Activated CD8-positive, alpha-beta memory T cell treated with anti-CD3 and anti-CD28 coated beads, Interleukin-2, amount 50 U/mL, for 4 hours (primary cell): ENCODE measurements at regions not wholly inside any gene's neighbourhood (a gene's known extent, or its start where the extent isn't known, plus 50 kb on each side); places are given as distances from the start of the nearest gene placed in this dataset.

Experiments used
- DNase-seq: peaks from one replicate; pipeline ENCODE4 v3.0.0-alpha.2; 2020

DNA sequence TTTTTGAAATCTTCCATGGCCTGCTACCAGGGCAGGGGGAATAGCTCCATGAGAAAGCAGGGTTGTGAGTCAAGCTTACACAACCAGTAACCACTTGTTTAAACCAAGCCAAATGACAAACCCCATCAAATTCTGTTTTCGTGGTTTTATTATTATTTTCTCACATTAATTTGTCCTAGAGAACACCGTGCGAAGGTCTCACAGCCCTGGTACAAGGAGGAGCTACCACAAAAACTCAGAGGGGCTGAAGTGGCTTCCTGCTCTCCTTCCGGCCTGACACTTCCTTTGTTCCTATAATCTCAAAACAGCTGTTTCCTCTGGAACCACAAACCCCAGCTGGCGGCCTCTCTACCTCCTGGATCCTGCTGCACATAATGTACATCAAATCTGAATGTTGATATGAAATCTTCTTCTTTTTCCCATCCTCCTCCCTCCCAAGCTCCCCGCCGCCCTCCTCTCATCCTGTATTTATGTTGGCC is 375.9 kb downstream of the MCTP2 start:
- DNase-seq = no peak

DNA sequence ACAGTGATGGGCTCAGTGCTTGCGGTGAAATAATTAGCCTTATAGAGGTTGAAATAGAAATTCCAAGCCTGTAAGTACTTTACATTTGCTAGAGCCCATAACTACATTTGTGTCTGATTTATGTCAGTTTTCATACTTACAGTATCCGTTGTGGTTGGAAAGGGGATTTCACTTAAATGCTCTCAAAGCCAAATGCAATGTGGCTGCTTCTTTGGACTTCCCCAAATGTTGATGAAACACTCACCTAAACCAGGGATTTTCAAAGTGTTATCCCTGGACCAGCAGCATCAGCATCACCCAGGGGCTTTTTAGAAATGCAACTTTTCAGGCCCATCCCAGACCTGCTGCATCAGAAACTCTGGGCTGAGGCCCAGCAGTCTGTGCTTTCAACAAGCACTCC is 378.7 kb downstream of the MCTP2 start:
- no peak for DNase-seq

DNA sequence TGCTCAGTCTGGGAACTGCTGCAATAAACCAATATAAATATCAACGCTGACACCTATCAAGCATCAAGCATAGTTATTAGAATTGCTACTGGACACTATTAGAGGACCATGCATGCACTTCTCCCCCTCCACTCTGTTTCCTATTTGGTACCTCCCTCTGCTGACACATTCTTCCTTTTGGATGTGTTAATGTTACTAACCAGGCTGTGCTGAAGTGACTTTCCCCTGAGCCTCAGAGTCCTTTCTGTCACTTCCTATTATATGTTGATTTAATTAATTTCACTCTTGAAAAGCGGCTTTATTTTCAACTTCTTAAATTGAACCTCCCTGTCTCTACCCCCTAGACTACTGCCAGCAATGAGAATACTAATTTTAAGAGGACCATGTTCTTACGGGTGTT is 379.1 kb downstream of the MCTP2 start:
- no peak for DNase-seq

DNA sequence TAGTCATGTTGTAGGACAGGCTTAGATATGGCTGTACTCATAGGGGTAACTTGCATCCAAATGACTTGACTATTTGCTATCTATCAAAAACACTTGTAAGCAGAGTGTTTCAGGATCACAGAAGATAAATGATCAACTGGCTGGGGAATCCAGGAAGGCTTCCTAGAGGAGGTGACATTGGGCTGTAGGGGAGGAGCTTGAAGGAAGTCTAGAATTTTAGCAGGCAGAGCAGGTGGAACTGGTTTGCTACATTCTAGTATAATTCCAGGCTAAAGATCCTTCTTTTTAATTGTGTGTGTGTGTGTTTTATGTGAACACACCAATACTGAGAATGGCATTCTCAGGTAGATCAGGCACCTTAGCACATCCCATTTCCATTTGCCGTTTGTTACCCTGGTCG is 380.3 kb downstream of the MCTP2 start:
- no peak for DNase-seq

DNA sequence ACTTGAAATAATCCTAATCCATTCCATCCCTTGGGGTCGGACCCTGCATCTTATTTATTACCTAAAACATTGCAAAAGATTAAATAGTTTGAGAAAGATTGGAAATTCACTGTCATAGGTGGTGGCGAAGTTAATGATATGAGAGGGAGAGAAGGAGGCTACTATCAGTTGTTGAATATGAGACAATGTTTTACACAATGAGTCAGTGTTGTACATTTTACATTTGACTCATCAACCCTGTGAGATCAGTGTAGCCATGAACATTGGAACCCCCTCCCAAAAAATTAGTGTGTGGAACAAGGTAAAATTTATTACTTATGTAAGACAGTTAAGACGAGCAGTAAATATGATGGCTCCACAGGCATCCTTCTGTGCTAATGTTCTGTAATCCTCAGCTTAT is 384.3 kb downstream of the MCTP2 start:
- DNase-seq = no peak

DNA sequence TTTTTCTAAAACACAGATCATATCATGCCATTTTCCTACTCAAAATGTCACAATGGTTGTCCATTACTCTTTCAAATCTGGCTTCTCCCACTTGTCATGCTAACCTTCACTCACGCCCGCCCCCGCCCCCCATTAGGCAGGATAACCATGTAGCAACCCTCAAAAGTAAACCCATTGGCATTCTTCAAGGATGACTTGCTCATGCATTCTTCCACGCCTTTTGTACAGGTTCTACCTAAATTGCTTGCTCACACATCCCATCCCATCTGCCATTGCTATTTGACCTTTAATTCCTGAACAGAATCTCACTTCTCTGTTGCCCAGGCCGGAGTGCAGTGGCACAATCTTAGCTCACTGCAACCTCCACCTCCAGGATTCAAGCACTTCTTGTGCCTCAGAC is 389.3 kb downstream of the MCTP2 start:
- no peak for DNase-seq

DNA sequence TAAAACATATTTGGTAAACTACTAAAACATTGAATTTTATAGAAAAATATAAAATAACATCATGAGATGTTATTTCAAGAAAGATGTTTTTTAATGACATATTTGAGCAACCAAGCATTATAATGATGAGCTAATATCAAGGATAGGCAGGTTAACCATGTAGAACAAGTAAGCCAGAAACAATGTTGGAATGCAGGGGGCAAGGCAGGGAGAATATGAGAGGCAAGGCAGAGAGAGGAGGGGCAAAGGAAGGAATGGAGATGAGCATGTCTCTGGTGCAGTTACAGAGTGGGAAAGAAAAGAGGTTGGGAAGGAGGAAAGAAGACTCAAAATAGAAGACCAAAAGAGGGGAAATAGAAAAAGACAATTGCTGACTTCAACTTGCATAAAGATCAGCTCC is 390.4 kb downstream of the MCTP2 start:
- DNase-seq = no peak

DNA sequence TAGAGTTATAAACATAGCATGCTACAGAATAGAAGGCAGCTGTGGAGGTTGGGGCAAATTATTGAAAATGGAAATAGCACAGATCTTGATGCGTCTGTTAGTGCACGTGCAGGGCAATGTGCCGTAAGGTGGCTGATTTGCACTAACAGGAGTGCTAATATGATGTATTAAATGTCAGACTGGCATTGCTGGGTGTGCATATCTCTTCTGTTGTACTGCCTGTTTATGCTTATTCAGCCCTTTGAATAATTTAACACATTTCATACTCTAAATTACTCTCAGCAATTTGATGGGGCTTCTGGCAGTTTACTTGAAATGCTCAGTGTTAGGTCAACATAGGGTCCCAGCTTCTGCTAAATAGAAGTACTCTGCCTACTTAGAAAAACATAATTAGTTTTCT is 395.6 kb downstream of the MCTP2 start:
- no peak for DNase-seq

DNA sequence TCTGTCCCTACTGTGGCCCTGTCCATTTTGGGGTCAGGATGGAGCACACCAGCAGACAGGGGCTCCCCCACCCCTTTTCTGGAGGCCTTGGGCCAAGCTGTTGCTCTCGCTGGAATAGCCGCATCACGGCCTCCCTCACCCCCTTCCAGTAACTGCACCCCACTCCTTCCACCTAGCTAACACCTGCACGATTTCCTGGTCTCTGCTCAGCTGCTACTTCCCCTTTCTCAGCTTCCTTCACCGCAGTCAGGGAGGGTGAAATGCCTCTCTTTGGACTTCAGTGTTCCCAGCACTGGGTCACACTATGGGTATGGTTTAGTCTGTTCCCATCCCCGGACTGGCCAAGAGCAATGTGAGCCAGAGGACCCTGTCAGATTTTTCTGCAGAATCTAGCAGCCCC is 400.2 kb downstream of the MCTP2 start:
- no peak for DNase-seq

DNA sequence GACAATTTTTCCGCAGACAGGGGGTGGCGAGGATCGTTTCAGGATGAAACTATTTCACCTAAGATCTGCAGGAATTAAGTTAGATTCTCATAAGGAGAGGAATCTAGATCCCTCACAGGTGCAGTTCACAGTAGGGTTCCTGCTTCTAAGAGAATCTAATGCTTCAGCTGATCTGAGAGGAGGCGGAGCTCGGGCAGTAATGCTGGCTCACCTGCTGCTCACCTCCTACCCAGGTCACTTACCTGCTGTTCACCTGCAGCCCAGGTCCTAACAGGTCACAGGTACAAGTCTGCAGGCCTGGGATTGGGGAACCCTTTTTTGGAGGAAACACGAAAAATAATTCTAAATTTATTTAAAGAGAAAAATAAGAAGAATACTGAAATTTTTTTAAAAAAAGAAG is 406.8 kb downstream of the MCTP2 start:
- DNase-seq = no peak

DNA sequence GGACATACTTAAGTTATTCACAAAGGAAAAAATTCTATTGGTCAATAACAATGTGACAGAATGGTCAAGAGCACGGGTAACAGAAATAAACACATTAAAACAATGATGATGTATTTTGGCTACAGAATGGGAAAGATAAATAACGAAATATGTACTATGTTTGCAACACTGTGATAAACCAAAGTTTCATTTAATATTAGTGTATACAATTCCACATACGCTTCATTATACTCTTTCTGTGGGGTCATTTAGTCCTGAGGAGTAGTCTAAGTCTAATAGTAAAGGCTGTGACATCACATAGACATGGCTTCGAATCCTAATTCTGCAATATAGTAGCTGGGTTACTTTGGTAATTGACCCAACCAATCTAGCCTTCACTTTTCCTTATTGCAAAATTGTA is 408.3 kb downstream of the MCTP2 start:
- DNase-seq = no peak

DNA sequence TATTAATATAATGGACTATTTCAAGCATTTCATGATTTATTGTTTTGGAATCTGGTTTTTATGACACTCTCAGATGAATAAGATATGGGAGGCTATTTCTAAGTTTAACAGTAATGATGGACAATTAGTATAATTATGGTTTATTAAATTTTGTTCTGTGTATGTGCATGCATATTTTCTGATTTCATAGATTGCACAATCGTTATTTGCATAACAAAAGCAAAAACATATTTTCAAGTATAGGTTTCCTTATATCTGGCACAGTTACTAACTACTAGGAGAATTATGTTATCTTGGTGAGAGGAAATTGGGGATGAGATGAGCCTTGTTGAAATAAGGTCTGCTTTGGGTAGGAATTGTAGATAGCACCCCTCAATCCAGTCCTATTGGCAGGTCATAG is 413.1 kb downstream of the MCTP2 start:
- no peak for DNase-seq

DNA sequence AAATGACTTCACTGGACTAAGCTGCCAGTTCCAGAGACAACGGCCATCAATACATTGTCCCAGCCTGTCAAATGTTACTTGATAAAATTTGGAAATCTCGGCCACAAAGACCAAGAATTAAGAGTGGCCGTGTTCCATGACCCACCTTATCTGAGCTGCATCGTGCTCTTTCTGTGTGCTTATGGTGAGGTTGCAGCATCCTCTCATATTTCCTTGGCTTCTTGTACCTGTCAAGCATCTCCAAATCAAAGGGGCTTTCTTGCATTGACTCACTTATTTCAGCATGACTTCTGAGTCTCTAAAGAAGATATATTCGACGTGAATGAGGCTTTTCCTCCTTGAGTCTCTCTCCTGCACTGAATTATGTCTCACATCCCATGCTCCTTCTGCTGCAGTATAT is 421.7 kb downstream of the MCTP2 start:
- DNase-seq = no peak

DNA sequence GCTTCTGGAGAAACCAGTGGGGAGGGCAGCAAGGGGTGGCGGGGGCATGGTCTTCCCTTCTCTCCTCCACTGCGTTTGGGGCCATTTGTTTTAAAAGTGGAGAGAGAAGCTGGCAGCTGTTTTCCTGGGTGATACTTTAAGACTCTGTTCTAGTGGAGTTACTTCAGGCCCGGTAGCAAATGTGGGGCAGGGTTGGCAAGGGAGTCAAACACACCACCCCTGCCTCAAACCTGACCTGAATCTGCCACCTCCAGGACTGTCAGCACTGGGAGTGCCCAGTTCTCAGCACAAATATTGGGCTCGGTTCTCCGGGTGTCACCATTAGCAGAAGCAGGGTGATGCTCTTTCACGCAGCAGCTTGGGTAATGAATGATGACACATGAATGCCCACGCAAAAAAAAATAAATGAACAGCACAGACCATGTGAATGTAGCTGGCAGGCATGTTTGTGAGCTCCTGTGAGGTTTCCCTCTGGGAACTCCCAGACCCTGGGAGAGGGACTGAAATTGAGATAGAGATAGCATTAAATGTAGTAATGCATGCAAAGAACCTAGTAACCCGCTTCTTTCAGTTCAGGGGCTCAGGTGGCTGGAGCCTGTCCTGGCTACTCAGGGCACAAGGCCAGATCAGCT is 424.0 kb downstream of the MCTP2 start:
- DNase-seq = no peak

DNA sequence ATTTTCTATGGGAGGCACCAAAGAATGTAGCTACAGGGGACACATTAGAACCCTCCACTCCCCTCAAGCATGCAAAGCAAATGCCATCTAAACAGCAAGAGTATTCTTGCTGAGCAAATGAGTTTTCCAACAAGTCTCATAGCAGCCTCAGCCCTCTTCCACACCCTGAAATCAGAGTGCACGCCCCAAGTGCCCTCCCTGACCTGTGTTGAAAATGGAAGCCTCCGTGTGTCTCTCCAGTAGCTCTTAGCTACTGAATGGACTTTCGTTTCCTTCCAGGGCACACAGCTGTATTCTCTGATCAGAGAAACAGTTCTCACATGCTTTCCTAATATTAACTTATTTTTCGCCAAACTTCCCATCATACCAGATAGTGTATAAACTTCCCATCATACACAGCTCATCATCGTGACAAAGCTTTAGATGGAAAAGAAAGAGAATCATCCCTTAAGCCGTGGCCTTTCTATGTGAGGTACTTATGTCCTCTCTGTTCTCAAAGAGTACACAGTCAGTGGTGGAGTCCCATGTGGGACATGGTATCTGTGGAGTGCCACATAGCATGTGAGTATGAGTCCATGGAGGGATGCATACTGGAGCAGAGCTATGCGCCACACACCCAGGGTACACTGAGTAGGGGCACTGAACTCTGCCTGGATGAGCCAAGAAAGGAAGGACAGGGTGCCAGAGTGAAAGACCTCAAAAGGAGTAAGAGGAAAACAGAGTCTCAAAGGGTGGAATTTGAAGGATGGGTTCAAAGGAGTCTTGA is 434.5 kb downstream of the MCTP2 start:
- no peak for DNase-seq

DNA sequence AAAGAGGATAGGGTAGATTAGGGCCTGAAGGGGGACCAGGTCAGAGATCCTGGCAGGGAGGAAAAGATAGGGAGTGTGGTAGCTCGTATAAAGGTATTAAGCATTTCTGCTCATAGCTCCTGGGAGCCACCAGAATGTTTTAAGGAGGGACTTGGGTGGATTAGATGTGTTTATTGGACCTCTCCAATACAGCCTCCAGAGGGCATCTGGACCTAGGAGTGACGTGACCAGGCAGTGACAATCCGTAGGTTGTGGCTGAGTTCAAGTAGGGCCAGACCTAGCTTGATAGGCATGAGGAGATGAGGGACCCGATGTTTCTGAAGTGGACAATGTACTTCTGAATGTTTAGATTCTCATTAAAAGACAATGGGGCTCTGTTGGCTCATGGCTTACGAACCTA is 435.2 kb downstream of the MCTP2 start:
- no peak for DNase-seq

DNA sequence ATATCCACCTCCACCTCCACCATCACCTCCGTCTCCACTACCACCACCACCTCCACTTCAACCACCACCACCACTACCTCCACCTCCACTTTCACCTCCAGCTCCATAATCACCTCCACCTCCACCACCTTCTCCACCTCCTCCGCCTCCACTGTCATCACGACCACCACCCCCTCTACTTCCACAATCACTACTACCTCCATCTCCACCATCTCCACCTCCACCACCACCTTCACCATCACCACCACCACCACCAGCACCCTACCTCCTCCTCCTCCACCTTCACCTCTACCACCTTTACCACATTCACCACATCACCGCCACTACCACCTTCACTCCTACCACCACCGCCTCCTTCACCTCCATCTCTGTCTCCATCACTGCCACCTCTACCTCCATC is 435.7 kb downstream of the MCTP2 start:
- DNase-seq = no peak

DNA sequence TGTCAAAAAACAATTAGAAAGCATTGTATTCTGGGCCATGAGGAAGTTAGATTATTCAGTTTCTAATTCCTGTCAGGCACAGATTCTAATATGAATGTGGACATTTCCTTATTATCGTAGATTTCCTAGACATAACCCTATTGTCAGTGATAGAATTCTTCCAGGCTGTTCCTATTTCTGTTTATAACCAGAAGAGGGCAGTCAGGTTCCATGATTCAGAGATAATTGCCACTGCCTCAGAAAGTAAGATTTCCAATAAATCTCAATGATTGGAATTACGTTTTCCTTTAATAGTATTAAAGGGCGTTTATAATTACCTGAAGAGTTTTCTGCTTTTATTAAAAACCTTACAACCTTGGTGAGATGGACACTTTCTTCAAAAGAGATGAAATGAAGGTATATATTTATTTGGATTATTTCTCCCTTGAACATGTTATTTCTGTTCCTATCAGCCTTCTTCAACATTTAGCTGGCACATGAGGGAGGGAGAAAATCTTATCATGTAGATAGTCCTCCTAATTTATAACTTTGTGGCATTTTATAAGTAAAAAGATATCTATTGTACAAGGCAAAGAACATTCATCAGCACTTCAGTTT is 439.2 kb downstream of the MCTP2 start:
- no peak for DNase-seq

DNA sequence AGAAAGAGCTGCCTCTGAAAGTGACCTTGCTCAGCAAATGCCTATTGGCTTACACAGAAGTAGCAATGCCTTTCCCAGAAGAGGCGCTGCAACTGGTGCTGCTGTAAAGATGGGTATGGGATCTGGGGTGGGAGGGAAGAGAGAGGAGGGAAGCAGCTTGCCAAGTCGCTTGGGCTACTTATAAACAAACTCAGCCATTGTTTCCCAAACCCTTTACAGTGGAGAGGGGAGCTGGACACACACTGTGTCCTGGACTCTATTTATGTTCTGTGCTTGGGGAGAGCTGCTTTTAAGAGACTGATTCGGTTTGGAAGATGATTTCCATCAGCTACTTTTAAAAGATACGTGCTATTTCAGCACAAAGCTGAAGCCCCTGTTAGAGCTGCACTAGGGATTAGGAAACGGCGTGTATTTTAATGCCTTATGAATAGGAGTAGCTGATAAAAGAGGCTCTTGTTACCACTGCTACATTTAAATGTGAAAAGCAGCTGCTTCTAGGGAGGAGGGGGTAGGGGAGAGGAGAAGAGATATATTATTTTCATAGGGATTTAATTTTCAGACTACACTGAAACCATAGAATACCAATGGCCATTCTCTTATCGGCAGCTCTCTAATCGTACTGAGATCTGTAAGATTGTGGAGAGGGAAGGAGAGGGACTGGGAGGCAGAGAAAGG is 440.6 kb downstream of the MCTP2 start:
- no peak for DNase-seq

DNA sequence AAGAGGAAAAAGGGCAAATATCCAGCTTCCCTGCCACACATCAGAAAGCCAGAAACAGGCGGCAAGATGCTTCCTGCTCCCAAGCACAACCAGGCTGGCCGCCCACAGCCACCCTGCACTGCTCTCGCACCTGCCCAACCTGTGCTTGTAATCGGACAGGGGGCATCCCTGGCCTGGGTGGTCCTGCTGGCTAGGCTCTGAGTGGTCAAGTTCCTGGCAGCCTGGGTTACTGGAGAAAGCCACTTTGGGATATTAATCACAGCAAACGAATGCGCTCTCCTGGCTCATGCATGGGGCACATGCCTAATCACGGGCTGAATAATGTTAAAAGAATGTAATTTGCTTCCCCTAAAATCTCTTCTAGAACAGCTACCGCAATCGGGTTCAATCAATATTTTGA is 442.4 kb downstream of the MCTP2 start:
- DNase-seq = no peak

DNA sequence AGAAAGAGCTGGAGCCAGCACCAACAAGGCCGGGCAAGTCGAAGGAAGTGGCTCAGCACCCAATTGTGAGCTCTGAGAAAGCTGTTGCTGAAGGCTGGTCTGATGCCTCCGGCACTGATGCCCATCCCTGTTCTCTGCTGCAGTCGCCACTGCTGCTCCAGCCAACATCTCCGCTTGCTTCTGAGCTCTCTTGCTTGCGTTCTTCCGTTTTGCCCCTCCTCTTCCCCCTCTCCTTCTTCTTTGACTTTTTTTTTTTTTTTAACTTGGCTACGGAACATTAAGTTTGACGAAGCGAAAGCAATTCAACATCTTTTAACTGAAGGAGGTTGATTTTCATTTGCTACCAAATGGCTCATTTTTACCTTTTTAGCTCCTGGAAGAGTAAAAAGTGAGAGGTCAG is 442.9 kb downstream of the MCTP2 start:
- no peak for DNase-seq

DNA sequence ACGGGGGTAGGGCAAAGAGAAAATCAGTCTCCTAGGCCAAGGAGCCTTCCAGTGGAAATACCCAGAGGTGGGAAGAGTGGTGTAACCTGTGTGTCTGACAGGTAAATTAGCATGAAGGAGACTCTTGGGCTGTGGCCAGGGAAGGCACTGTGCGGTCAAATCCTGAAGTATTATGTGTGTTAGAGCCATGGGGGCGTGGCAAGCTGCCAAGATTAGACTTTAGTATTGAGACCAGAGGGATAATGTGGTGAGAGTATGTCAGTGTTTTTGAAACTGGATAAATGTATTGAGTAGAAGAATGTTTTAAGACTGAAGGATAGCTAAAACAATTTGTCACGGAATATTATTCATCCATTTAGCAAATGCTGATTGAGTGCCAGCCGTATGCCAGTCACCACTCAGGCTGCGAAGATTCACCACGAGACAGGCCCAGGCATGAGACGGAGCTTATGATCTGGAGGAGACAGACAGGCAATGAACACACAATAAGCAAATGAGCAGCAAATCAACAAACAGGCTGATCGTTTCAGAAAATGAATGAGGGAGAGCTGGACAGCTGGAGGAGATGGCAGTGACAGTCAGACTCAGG is 445.9 kb downstream of the MCTP2 start:
- no peak for DNase-seq

DNA sequence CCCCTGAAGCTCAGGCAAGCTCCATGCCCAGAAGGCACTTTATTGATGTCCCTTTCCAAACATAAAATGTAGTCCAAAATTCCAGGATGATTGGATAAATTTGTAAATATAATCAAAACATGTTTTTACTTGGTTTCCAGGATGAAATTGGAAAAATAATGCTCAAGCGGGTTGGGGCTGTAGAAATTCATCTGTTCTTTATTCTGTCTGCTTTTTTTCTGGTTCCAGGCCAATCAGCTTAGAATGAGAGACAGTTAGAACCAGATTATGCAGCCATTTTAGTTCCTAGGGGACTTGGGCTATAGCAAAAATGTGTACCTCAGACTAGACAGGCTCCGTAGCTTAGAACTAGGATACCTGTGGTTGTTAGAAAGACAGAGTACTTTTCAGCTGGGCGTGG is 450.8 kb downstream of the MCTP2 start:
- no peak for DNase-seq

DNA sequence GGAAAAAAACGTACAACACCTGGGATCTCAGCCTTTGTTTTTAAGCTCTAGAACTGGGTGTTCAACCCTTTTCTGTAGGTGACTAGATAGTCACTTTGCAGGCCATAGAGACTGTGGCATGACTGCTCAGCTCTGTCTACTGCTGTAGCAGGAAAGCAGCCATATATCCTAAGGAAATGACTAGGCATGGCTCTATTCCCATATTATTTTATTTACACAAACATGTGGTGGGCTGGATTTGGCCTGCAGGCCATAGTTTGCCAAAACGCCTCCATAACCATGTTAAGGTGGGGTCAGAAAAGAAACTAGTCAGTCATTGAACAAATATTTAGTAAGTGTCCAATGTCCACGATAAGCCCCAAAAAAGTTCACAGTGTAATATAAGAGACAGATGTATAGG is 452.5 kb downstream of the MCTP2 start:
- no peak for DNase-seq
